ENCODE measurements at regions not wholly inside any gene's neighbourhood (a gene's known extent, or its start where the extent isn't known, plus 50 kb on each side); places are given as distances from the start of the nearest gene placed in this dataset.

GRCh38 chr20:50408526-50409364, 101.4 kb upstream of the PTPN1 start:
- TF ChIP-seq, protein P1, sequence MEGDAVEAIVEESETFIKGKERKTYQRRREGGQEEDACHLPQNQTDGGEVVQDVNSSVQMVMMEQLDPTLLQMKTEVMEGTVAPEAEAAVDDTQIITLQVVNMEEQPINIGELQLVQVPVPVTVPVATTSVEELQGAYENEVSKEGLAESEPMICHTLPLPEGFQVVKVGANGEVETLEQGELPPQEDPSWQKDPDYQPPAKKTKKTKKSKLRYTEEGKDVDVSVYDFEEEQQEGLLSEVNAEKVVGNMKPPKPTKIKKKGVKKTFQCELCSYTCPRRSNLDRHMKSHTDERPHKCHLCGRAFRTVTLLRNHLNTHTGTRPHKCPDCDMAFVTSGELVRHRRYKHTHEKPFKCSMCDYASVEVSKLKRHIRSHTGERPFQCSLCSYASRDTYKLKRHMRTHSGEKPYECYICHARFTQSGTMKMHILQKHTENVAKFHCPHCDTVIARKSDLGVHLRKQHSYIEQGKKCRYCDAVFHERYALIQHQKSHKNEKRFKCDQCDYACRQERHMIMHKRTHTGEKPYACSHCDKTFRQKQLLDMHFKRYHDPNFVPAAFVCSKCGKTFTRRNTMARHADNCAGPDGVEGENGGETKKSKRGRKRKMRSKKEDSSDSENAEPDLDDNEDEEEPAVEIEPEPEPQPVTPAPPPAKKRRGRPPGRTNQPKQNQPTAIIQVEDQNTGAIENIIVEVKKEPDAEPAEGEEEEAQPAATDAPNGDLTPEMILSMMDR (conservative IDR thresholded peaks at IDR 0.05; ENCODE audit: low read length), result no peak
- DNase-seq (ENCODE audit: low read depth), result no peak
- no peak overlapping the region for H3K4me3 ChIP-seq (ENCODE audit: low read length)

- peak; percentile 68 for DNase-seq (ENCODE audit: low read depth)
- TF ChIP-seq, protein P1 (conservative IDR thresholded peaks at IDR 0.05; ENCODE audit: low read length), result no peak
- H3K4me3 ChIP-seq (ENCODE audit: low read length), result no peak overlapping the region
These were observed 100.7 kb upstream of the PTPN1 start for GRCh38 chr20:50409495-50409894.

GRCh38 chr20:50410343-50410742, 99.8 kb upstream of the PTPN1 start:
- TF ChIP-seq, protein P1 (conservative IDR thresholded peaks at IDR 0.05; ENCODE audit: low read length), result no peak
- DNase-seq (ENCODE audit: low read depth), result no peak
- H3K4me3 ChIP-seq (ENCODE audit: low read length), result no peak overlapping the region

GRCh38 chr20:50412069-50412468, 98.1 kb upstream of the PTPN1 start:
- H3K4me3 ChIP-seq (ENCODE audit: low read length), result no peak overlapping the region
- DNase-seq (ENCODE audit: low read depth), result no peak
- TF ChIP-seq, protein P1 (conservative IDR thresholded peaks at IDR 0.05; ENCODE audit: low read length), result no peak

GRCh38 chr20:50412499-50412898, 97.7 kb upstream of the PTPN1 start:
- H3K4me3 ChIP-seq (ENCODE audit: low read length), result no peak overlapping the region
- DNase-seq (ENCODE audit: low read depth), result no peak
- TF ChIP-seq, protein P1 (conservative IDR thresholded peaks at IDR 0.05; ENCODE audit: low read length), result no peak

- no peak overlapping the region for H3K4me3 ChIP-seq (ENCODE audit: low read length)
- DNase-seq (ENCODE audit: low read depth), result no peak
- TF ChIP-seq, protein P1 (conservative IDR thresholded peaks at IDR 0.05; ENCODE audit: low read length), result no peak
These were observed 97.1 kb upstream of the PTPN1 start for GRCh38 chr20:50413088-50413500.

GRCh38 chr20:50415021-50415515, 95.1 kb upstream of the PTPN1 start:
- DNase-seq (ENCODE audit: low read depth), result no peak
- TF ChIP-seq, protein P1 (conservative IDR thresholded peaks at IDR 0.05; ENCODE audit: low read length), result no peak
- no peak overlapping the region for H3K4me3 ChIP-seq (ENCODE audit: low read length)

Data from AG10803 (cell line).